ENCODE measurements at regions not wholly inside any gene's neighbourhood (a gene's known extent, or its start where the extent isn't known, plus 50 kb on each side); places are given as distances from the start of the nearest gene placed in this dataset.

GRCh38 chr13:106768991-106769390 is 201.1 kb upstream of the ARGLU1 start (continued):
- TF ChIP-seq, protein P1, sequence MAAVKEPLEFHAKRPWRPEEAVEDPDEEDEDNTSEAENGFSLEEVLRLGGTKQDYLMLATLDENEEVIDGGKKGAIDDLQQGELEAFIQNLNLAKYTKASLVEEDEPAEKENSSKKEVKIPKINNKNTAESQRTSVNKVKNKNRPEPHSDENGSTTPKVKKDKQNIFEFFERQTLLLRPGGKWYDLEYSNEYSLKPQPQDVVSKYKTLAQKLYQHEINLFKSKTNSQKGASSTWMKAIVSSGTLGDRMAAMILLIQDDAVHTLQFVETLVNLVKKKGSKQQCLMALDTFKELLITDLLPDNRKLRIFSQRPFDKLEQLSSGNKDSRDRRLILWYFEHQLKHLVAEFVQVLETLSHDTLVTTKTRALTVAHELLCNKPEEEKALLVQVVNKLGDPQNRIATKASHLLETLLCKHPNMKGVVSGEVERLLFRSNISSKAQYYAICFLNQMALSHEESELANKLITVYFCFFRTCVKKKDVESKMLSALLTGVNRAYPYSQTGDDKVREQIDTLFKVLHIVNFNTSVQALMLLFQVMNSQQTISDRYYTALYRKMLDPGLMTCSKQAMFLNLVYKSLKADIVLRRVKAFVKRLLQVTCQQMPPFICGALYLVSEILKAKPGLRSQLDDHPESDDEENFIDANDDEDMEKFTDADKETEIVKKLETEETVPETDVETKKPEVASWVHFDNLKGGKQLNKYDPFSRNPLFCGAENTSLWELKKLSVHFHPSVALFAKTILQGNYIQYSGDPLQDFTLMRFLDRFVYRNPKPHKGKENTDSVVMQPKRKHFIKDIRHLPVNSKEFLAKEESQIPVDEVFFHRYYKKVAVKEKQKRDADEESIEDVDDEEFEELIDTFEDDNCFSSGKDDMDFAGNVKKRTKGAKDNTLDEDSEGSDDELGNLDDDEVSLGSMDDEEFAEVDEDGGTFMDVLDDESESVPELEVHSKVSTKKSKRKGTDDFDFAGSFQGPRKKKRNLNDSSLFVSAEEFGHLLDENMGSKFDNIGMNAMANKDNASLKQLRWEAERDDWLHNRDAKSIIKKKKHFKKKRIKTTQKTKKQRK (IDR thresholded peaks at IDR 0.05; ENCODE audit: borderline replicate concordance, low read depth, low read length): no peak
- TF ChIP-seq FOXP1 (CRISPR knock-in tag; IDR thresholded peaks at IDR 0.05) (no peak), TEAD2 (tag; IDR thresholded peaks at IDR 0.05) (no peak), CSDE1 (IDR thresholded peaks at IDR 0.05) (no peak), SP2 (IDR thresholded peaks at IDR 0.05; ENCODE audit: extremely low read depth, low read depth, low read length, poor library complexity, severe bottlenecking) (no peak)
- TF ChIP-seq, protein P2, sequence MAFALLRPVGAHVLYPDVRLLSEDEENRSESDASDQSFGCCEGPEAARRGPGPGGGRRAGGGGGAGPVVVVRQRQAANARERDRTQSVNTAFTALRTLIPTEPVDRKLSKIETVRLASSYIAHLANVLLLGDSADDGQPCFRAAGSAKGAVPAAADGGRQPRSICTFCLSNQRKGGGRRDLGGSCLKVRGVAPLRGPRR (CRISPR knock-in tag; IDR thresholded peaks at IDR 0.05): no peak

GRCh38 chr13:106762708-106763107 is 194.8 kb upstream of the ARGLU1 start:
- H3K79me2 ChIP-seq (ENCODE audit: control insufficient read depth, insufficient read depth, low read length): no peaks in the 10 kb centered on the region
- in situ Hi-C loops (cut with MboI): no loop called here
- FAIRE-seq (no peak), DNase-seq (ENCODE audit: extremely low read depth in 1 of 4, low spot score in 3 of 4) (no peak), ATAC-seq (no peak)
- WGBS (ENCODE audit: insufficient coverage, low coverage, missing lambda C conversion rate): 0% methylated on average over 3 of the region's 3 CpGs
- POLR2A ChIA-PET: no interaction called here
- H3K27ac ChIP-seq (ENCODE audit: extremely low read depth, low read depth, low read length): no peak overlapping the region
- no peak overlapping the region for H3K4me2 ChIP-seq (ENCODE audit: insufficient read depth, low read length)
- H3K9ac ChIP-seq (ENCODE audit: insufficient read depth in 1 of 2, low read depth in 2 of 2, low read length in 2 of 2): no peak overlapping the region
- no peaks in the 10 kb centered on the region for H3K36me3 ChIP-seq (ENCODE audit: control insufficient read depth, insufficient read depth, low read length)
- intact Hi-C loops (cut with micrococcal nuclease): no loop called here
- CTCF ChIA-PET (ENCODE audit: low intra/inter-chr PET ratio): no interaction called here
- H3K4me3 ChIP-seq: no peak overlapping the region
- H3K27me3 ChIP-seq (ENCODE audit: control insufficient read depth in 2 of 2, insufficient read depth in 2 of 2, low read length in 2 of 2): no peaks in the 10 kb centered on the region
- no TSS peak for BruUV-seq (replicated peaks)
- no peaks in the 10 kb centered on the region for H3K9me3 ChIP-seq (replicated peaks; ENCODE audit: control insufficient read depth, insufficient read depth, low read depth, low read length)
- no peaks in the 10 kb centered on the region for H4K20me1 ChIP-seq (replicated peaks; ENCODE audit: control insufficient read depth, insufficient read depth, low read length)
- no peaks in the 10 kb centered on the region for H3K9me1 ChIP-seq (ENCODE audit: control insufficient read depth, insufficient read depth, low read length)
- no peak overlapping the region for H2AFZ ChIP-seq (ENCODE audit: low read depth, low read length)
- H3K4me1 ChIP-seq (replicated peaks in 1 of 2; ENCODE audit: control insufficient read depth in 2 of 2, insufficient read depth in 2 of 2, low read length in 2 of 2): no peaks in the 10 kb centered on the region
- no peak for TF ChIP-seq ARID3B (CRISPR knock-in tag; IDR thresholded peaks at IDR 0.05; ENCODE audit: borderline replicate concordance)
- no peak for TF ChIP-seq ZNF224 (CRISPR knock-in tag; IDR thresholded peaks at IDR 0.05)
- TF ChIP-seq, protein P3, sequence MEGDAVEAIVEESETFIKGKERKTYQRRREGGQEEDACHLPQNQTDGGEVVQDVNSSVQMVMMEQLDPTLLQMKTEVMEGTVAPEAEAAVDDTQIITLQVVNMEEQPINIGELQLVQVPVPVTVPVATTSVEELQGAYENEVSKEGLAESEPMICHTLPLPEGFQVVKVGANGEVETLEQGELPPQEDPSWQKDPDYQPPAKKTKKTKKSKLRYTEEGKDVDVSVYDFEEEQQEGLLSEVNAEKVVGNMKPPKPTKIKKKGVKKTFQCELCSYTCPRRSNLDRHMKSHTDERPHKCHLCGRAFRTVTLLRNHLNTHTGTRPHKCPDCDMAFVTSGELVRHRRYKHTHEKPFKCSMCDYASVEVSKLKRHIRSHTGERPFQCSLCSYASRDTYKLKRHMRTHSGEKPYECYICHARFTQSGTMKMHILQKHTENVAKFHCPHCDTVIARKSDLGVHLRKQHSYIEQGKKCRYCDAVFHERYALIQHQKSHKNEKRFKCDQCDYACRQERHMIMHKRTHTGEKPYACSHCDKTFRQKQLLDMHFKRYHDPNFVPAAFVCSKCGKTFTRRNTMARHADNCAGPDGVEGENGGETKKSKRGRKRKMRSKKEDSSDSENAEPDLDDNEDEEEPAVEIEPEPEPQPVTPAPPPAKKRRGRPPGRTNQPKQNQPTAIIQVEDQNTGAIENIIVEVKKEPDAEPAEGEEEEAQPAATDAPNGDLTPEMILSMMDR (IDR thresholded peaks at IDR 0.05 in 2 of 3, conservative IDR thresholded peaks at IDR 0.05 in 1 of 3; ENCODE audit: insufficient read depth in 2 of 3, low read depth in 1 of 3, low read length in 3 of 3): no peak
- no peak for TF ChIP-seq E2F5 (CRISPR knock-in tag; IDR thresholded peaks at IDR 0.05)

Data from K562 (cell line).